ENCODE measurements at regions not wholly inside any gene's neighbourhood (a gene's known extent, or its start where the extent isn't known, plus 50 kb on each side); places are given as distances from the start of the nearest gene placed in this dataset.

DNA sequence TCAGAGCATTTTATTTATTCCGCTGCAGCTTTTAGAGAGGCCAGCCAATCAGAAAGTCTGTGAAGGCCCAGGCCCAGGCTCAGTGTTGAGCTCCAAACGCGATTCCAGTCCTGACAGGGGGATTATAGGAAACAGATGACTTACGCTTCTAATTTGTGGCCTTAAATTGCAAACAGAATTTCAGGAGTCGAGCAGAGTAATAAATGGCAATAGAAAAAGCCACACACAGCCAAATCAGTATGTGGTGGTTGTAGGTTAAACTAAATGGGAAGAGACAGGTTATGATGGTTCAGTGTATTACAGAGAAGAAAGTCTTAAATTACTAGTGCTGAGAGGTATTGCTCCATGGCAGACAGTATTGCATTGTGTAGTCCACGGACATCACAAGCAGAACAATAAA, 131.0 kb upstream of the ZEB2 start:
- BruUV-seq (replicated peaks), result no TSS peak
- Histone ChIP-seq H3K27me3 (ENCODE audit: control insufficient read depth, insufficient read depth, low read length) (no peaks in the 10 kb centered on the region), H3K36me3 (ENCODE audit: control insufficient read depth, insufficient read depth, low read length) (no peaks in the 10 kb centered on the region), H3K4me3 (ENCODE audit: low read depth in 2 of 2, low read length in 2 of 2) (no peak overlapping the region), H3K27ac (ENCODE audit: low read length) (no peak overlapping the region), H3K9me3 (ENCODE audit: control insufficient read depth, insufficient read depth, low read depth, low read length) (no peaks in the 10 kb centered on the region), H3K4me1 (ENCODE audit: control insufficient read depth, insufficient read depth, low read length) (no peaks in the 10 kb centered on the region)
- intact Hi-C loops (cut with micrococcal nuclease; ENCODE audit: unreplicated experiment), result no loop called here
- ChIA-PET CTCF (no interaction called here), POLR2A (no interaction called here)
- ATAC-seq, result no peak
- TF ChIP-seq TCF7L2 (IDR thresholded peaks at IDR 0.05; ENCODE audit: low read depth, low read length), result no peak
- no peak for TF ChIP-seq SIN3A (IDR thresholded peaks at IDR 0.05; ENCODE audit: borderline replicate concordance, insufficient read depth, low read depth, low read length)
- TF ChIP-seq REST (IDR thresholded peaks at IDR 0.05; ENCODE audit: insufficient read depth in 1 of 2, low read depth in 2 of 2, low read length in 1 of 2), result no peak
- TF ChIP-seq POLR2AphosphoS5 (IDR thresholded peaks at IDR 0.05; ENCODE audit: low read depth, low read length), result no peak
- TF ChIP-seq CTCF (IDR thresholded peaks at IDR 0.05), result no peak
- in situ Hi-C loops (cut with HindIII; ENCODE audit: low pct_unique_long_range_greater_than_20kb, low sequenced_read_pairs), result no loop called here
- DNase-seq (ENCODE audit: low read depth, low spot score), result no peak

- no peaks in the 10 kb centered on the region for H3K9me3 ChIP-seq (ENCODE audit: control insufficient read depth, insufficient read depth, low read depth, low read length)
- BruUV-seq (replicated peaks), result no TSS peak
- ChIA-PET CTCF (no interaction called here), POLR2A (no interaction called here)
- H3K27ac ChIP-seq (ENCODE audit: low read length), result no peak overlapping the region
- no peaks in the 10 kb centered on the region for H3K36me3 ChIP-seq (ENCODE audit: control insufficient read depth, insufficient read depth, low read length)
- no peak for TF ChIP-seq REST (IDR thresholded peaks at IDR 0.05; ENCODE audit: insufficient read depth in 1 of 2, low read depth in 2 of 2, low read length in 1 of 2)
- no peak for TF ChIP-seq SIN3A (IDR thresholded peaks at IDR 0.05; ENCODE audit: borderline replicate concordance, insufficient read depth, low read depth, low read length)
- no peak for TF ChIP-seq TCF7L2 (IDR thresholded peaks at IDR 0.05; ENCODE audit: low read depth, low read length)
- TF ChIP-seq CTCF (IDR thresholded peaks at IDR 0.05), result no peak
- TF ChIP-seq POLR2AphosphoS5 (IDR thresholded peaks at IDR 0.05; ENCODE audit: low read depth, low read length), result no peak
- ATAC-seq (no peak), DNase-seq (ENCODE audit: low read depth, low spot score) (no peak)
- no peaks in the 10 kb centered on the region for H3K4me1 ChIP-seq (ENCODE audit: control insufficient read depth, insufficient read depth, low read length)
- H3K27me3 ChIP-seq (ENCODE audit: control insufficient read depth, insufficient read depth, low read length), result no peaks in the 10 kb centered on the region
- no peak overlapping the region for H3K4me3 ChIP-seq (ENCODE audit: low read depth in 2 of 2, low read length in 2 of 2)
- intact Hi-C loops (cut with micrococcal nuclease; ENCODE audit: unreplicated experiment) (no loop called here), in situ Hi-C loops (cut with HindIII; ENCODE audit: low pct_unique_long_range_greater_than_20kb, low sequenced_read_pairs) (no loop called here)
These were observed 129.0 kb upstream of the ZEB2 start for GRCh38 chr2:144648837-144649465.
